ENCODE measurements at regions not wholly inside any gene's neighbourhood (a gene's known extent, or its start where the extent isn't known, plus 50 kb on each side); places are given as distances from the start of the nearest gene placed in this dataset.

DNA sequence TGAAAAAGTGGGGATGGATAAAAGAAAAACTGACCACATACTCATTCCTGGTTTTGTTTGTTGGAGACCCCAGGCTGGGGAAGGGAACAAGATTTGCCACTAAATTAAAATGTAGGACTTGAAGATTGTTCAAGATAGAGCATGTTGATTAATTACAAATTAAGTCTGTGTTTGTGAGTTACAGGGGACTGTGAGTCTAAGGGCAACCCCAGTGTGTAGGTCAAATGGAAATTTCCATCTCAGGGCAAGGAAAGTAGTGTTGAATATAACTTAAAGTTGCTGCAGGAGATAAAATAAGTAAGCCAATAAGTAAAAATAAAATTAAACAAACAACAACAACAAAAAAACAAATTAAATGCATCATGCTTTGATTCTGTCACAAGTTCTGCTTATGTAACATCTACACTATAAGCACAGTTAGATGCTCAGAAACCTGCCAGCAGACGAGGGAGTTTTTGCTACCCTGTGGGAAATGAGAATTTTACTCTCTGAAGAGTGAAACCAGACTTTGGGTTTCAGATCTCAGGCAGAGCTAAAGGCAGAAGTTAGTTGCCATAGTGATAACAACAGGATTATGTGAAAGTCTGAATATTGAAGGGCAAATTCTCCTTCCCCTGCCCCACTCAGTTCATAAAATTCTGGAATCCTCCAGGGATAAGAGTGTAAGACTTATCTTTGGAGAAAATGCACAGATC, 352.3 kb downstream of the GRXCR1 start:
- no peak overlapping the region for H3K27ac Mint-ChIP-seq
- no peaks in the 10 kb centered on the region for H3K4me1 Mint-ChIP-seq
- no peak for ATAC-seq
- H3K27me3 Mint-ChIP-seq (ENCODE audit: insufficient read depth, low read depth, poor library complexity) = no peaks in the 10 kb centered on the region
- Histone ChIP-seq H2AFZ (no peak overlapping the region), H3K27me3 (ENCODE audit: insufficient read depth) (no peaks in the 10 kb centered on the region), H3K79me2 (replicated peaks; ENCODE audit: insufficient read depth) (no peaks in the 10 kb centered on the region), H3K4me2 (no peak overlapping the region), H3K27ac (ENCODE audit: low read depth) (no peak overlapping the region), H3K9me2 (ENCODE audit: insufficient read depth) (peaks cover 15% of the 10 kb centered on the region; the same call in 1 of the 2 replicates), H3F3A (replicated peaks; ENCODE audit: low read depth) (no peaks in the 10 kb centered on the region), H3K36me3 (ENCODE audit: insufficient read depth) (no peaks in the 10 kb centered on the region), H3K4me3 (no peak overlapping the region), H4K20me1 (replicated peaks; ENCODE audit: insufficient read depth) (no peaks in the 10 kb centered on the region), H3K4me1 (ENCODE audit: insufficient read depth) (no peaks in the 10 kb centered on the region)
- DNase-seq (ENCODE audit: low spot score) = no peak
- peaks cover 6% of the 10 kb centered on the region; the same call in 2 of the 3 replicates for H3K9me3 Mint-ChIP-seq
- H3K4me3 Mint-ChIP-seq = no peak overlapping the region
- TF ChIP-seq, protein P1, sequence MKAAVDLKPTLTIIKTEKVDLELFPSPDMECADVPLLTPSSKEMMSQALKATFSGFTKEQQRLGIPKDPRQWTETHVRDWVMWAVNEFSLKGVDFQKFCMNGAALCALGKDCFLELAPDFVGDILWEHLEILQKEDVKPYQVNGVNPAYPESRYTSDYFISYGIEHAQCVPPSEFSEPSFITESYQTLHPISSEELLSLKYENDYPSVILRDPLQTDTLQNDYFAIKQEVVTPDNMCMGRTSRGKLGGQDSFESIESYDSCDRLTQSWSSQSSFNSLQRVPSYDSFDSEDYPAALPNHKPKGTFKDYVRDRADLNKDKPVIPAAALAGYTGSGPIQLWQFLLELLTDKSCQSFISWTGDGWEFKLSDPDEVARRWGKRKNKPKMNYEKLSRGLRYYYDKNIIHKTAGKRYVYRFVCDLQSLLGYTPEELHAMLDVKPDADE (IDR thresholded peaks at IDR 0.05) = no peak
- TF ChIP-seq, protein P2, sequence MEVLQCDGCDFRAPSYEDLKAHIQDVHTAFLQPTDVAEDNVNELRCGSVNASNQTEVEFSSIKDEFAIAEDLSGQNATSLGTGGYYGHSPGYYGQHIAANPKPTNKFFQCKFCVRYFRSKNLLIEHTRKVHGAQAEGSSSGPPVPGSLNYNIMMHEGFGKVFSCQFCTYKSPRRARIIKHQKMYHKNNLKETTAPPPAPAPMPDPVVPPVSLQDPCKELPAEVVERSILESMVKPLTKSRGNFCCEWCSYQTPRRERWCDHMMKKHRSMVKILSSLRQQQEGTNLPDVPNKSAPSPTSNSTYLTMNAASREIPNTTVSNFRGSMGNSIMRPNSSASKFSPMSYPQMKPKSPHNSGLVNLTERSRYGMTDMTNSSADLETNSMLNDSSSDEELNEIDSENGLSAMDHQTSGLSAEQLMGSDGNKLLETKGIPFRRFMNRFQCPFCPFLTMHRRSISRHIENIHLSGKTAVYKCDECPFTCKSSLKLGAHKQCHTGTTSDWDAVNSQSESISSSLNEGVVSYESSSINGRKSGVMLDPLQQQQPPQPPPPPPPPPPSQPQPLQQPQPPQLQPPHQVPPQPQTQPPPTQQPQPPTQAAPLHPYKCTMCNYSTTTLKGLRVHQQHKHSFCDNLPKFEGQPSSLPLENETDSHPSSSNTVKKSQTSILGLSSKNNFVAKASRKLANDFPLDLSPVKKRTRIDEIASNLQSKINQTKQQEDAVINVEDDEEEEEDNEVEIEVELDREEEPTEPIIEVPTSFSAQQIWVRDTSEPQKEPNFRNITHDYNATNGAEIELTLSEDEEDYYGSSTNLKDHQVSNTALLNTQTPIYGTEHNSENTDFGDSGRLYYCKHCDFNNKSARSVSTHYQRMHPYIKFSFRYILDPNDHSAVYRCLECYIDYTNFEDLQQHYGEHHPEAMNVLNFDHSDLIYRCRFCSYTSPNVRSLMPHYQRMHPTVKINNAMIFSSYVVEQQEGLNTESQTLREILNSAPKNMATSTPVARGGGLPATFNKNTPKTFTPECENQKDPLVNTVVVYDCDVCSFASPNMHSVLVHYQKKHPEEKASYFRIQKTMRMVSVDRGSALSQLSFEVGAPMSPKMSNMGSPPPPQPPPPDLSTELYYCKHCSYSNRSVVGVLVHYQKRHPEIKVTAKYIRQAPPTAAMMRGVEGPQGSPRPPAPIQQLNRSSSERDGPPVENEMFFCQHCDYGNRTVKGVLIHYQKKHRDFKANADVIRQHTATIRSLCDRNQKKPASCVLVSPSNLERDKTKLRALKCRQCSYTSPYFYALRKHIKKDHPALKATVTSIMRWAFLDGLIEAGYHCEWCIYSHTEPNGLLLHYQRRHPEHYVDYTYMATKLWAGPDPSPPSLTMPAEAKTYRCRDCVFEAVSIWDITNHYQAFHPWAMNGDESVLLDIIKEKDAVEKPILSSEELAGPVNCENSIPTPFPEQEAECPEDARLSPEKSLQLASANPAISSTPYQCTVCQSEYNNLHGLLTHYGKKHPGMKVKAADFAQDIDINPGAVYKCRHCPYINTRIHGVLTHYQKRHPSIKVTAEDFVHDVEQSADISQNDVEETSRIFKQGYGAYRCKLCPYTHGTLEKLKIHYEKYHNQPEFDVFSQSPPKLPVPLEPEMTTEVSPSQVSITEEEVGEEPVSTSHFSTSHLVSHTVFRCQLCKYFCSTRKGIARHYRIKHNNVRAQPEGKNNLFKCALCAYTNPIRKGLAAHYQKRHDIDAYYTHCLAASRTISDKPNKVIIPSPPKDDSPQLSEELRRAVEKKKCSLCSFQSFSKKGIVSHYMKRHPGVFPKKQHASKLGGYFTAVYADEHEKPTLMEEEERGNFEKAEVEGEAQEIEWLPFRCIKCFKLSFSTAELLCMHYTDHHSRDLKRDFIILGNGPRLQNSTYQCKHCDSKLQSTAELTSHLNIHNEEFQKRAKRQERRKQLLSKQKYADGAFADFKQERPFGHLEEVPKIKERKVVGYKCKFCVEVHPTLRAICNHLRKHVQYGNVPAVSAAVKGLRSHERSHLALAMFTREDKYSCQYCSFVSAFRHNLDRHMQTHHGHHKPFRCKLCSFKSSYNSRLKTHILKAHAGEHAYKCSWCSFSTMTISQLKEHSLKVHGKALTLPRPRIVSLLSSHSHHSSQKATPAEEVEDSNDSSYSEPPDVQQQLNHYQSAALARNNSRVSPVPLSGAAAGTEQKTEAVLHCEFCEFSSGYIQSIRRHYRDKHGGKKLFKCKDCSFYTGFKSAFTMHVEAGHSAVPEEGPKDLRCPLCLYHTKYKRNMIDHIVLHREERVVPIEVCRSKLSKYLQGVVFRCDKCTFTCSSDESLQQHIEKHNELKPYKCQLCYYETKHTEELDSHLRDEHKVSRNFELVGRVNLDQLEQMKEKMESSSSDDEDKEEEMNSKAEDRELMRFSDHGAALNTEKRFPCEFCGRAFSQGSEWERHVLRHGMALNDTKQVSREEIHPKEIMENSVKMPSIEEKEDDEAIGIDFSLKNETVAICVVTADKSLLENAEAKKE (CRISPR knock-in tag; IDR thresholded peaks at IDR 0.05) = no peak
- TF ChIP-seq NANOG (IDR thresholded peaks at IDR 0.05; ENCODE audit: borderline replicate concordance) = no peak
- H3K36me3 Mint-ChIP-seq (ENCODE audit: low read depth) = no peaks in the 10 kb centered on the region

DNA sequence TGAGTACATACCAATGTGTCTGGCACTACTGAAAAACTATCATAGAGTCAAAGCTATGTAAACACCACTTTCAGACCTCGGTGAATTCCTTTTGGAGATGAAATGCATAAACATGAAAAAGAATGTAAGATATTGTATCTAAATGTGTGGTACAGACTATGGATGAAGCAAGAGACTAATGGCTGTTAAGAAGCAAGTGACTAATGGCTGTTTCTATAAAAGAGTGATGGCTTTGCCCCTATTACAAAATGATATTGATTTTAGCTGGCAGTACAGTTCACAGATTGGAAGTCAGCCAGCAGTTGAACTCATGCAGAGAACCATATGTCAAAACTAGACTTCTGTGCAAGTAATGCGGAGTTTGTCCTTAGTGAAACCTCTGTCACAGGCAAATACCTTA, 359.3 kb downstream of the GRXCR1 start:
- peaks cover 16% of the 10 kb centered on the region for H3K9me3 Mint-ChIP-seq
- H3K36me3 Mint-ChIP-seq (ENCODE audit: low read depth) = peaks cover 13% of the 10 kb centered on the region; the same call in 2 of the 3 replicates
- H3K27me3 Mint-ChIP-seq (ENCODE audit: insufficient read depth, low read depth, poor library complexity) = no peaks in the 10 kb centered on the region
- Histone ChIP-seq H2AFZ (no peak overlapping the region), H3K36me3 (ENCODE audit: insufficient read depth) (no peaks in the 10 kb centered on the region), H3F3A (replicated peaks; ENCODE audit: low read depth) (no peaks in the 10 kb centered on the region), H3K9me2 (ENCODE audit: insufficient read depth) (peaks cover 11% of the 10 kb centered on the region), H4K20me1 (replicated peaks; ENCODE audit: insufficient read depth) (no peaks in the 10 kb centered on the region), H3K27ac (ENCODE audit: low read depth) (no peak overlapping the region), H3K4me2 (no peak overlapping the region), H3K4me1 (ENCODE audit: insufficient read depth) (no peaks in the 10 kb centered on the region), H3K4me3 (no peak overlapping the region), H3K79me2 (replicated peaks; ENCODE audit: insufficient read depth) (no peaks in the 10 kb centered on the region), H3K27me3 (ENCODE audit: insufficient read depth) (no peaks in the 10 kb centered on the region)
- DNase-seq (ENCODE audit: low spot score) (no peak), ATAC-seq (no peak)
- TF ChIP-seq EZH2phosphoT487 (IDR thresholded peaks at IDR 0.05; ENCODE audit: unreplicated experiment) = no peak
- no peak for TF ChIP-seq JUNB (IDR thresholded peaks at IDR 0.05; ENCODE audit: unreplicated experiment)
- TF ChIP-seq POLR2AphosphoS5 (IDR thresholded peaks at IDR 0.05; ENCODE audit: low read depth) = no peak
- TF ChIP-seq, protein P1 (IDR thresholded peaks at IDR 0.05) = no peak
- H3K4me1 Mint-ChIP-seq = no peaks in the 10 kb centered on the region
- no peak overlapping the region for H3K4me3 Mint-ChIP-seq
- H3K27ac Mint-ChIP-seq = no peak overlapping the region

All from GM23338 (cell line).